H4 (cell line): ENCODE measurements at regions not wholly inside any gene's neighbourhood (a gene's known extent, or its start where the extent isn't known, plus 50 kb on each side); places are given as distances from the start of the nearest gene placed in this dataset.

Experiments used
- DNase-seq: peaks from one replicate; pipeline ENCODE4 v3.0.0-alpha.2; 2015; ENCODE audit warnings: low spot score

DNA sequence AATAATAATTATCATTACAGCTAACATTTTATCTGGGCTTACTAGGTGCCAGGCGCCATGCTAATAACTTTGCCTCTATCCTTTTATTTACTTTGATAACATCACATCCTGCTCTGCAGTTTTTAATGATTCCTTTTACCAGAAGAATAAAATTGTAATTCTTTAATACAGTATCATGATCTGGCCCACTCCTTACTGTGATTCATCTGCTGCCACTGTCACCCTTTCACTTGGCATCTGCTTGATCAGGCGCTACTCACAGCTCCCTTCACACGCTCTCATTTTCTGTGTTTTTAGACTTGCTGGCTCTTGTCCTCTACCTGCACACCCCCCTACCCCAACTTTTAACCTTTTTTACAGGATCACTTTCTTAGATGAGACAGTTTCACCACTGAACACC, 167.5 kb downstream of the NTMT2 start:
- DNase-seq = no peak

DNA sequence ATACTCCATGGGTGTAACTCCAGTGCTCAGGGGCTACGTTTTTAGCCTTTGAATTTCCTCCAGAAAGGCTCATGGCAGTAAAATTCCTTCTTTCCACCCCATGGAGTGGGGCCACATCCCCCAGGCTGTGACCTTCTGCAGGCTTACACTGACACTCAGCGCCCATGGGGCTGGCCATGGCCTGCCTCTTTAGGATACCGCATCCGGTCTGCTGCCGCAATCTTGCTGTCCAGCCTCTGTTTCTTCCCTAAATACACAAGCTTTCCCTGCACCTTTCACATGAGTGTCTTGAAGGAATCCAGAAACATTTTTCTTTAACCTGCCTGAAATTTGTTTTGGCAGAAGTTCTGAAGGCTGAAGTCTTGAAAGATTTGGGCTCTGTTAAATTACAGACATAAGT, 170.5 kb downstream of the NTMT2 start:
- no peak for DNase-seq

GRCh38 chr1:170318141-170318540, 172.4 kb downstream of the NTMT2 start:
- no peak for DNase-seq

GRCh38 chr1:170318736-170319135, 173.0 kb downstream of the NTMT2 start:
- DNase-seq = no peak

DNA sequence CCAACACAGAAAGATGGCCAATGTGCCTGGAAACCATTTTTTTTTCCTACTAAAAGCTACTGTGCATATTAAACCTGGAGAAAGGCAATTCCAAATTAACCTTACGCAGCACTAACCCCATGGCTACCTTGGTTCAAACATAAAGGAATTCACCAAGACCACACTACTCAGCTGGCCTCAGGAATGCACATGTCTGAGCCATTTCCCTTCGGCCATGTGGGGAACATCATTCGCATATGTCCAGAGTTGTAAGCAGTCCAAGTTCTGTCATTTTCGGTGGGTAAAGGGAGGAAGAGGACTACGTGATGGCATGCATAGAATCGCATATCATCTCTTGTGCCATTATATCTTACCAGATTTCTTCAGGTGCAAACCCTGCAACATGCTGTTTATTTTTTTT, 175.4 kb downstream of the NTMT2 start:
- no peak for DNase-seq

- DNase-seq = no peak
Measured at GRCh38 chr1:170326186-170326585, 180.4 kb downstream of the NTMT2 start.

GRCh38 chr1:170332801-170333200, 187.0 kb downstream of the NTMT2 start:
- DNase-seq = no peak

GRCh38 chr1:170337413-170337994, 191.7 kb downstream of the NTMT2 start:
- no peak for DNase-seq

DNA sequence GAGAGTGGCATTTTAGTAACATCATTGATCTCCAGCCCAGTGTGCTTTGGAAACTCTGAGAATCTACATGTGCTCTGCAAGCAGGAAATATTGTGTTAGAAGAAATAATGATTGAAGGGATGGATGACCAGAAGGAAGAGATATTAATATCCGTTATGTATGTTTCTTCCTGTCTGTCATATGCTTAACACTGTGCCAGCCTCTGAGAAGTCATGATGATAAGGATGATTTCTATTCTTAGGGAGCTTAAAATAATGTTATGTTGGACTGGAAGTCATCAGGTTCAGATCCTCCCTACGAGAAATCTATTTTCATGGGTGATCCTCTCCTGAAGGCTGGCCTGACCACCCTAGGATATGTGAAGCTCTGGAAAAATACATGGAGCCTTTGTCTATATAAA, 192.4 kb upstream of the GORAB start:
- DNase-seq = no peak

DNA sequence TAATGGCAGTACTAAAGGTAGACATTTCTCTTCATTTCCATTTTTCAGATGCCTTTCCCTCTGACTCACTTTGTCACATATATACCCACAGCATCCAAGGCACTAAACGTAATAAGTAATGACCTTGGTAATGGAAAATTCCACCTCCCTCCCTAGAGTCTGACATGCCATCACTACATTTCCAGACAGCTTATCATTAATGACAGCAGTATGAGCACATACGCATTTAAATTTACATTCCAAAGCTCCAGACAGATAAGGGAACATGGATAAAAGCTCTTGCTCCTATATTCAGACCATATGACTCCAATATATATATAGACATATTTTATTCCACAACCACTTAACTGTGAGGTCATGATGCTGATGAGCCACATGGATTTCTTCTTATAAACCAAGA, 191.7 kb upstream of the GORAB start:
- DNase-seq = no peak

DNA sequence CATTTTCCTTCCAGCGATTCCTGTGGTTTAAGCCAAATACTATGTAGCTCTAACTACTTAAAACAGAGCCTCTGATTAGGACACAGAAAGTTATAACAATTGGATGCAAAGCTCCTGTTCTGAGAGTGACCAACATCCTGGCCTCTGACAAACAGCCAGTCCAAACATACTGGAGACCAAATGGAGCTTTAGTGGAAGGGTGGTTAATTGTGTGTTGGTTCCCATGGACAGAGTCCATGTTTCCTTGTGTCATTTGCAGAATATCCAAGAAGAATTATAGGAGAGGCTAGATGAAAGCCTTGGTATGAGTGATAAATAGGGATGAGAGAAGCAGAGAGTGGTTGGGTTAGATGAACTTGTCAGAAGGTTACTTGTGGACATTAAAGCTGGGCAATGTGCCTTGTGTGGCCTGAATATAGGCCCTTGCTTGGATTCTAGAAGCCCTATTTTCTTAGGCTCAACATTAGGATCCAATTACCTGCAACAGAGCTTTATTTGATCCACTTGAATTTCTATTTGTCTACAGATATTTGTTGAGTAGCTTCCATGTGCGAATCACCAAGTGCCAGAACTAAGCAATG, 180.5 kb upstream of the GORAB start:
- DNase-seq = no peak

DNA sequence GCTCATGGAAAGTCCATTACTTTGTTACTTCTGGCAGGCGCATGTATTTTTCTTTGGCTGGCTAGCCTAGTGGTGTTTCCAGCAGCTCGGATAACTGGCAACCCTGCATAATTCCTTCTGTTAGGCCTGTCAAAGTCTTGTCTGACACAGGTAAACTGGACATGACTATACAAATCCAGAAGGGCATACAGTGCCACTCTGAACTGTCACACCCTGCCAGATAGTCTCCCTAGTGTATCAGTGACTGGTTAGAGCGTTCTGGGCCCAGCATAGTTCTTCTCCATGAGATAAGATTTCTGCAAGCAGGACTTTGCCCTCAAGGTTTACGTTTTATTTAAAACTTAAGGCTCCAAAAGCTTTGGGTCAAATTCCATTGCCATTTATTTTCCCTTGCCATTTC, 177.7 kb upstream of the GORAB start:
- DNase-seq = no peak

GRCh38 chr1:170354690-170355089, 177.3 kb upstream of the GORAB start:
- DNase-seq = no peak

DNA sequence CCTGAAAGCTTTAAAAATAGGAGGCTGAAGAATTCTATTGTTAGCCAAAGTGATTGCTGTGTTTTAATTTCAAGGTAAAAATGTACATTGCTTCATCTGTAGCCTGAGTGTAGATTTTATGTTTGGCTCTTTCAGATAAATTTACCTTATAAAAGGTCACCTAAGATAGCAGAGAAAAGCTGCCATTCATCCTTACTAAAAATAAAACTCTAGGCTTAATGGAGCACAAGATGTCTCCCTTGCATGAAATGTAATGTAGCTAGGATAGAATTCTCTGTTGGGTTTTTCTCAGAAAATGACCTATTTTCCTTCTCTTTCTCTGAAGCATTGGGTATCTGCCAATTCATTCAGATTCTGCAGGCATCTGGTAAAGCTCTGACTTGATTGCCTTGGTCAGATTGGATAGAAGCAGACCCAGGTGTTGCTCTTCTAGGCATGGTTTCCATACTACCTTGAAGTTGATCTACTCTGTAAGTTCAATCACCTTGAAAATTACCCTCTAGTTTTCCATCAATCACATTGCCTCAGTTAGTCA, 176.6 kb upstream of the GORAB start:
- DNase-seq = no peak

GRCh38 chr1:170356585-170356984, 175.4 kb upstream of the GORAB start:
- DNase-seq = no peak

DNA sequence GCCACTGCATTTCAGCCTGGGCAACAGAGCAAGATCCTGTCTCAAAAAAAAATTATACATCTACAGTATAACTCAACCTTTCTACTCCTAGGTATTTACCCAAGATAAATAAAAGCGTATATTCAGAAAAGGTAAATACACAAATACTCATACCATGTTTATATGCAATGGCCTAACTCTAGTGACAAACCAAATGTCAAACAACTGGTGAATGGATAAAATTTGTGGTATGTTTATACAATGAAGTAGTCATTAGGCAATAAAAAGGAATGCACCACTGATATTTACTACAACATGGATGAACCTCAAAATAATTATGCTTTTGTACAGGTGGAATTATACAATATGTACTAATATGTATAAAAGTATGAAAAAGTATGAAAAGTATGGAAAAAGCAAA, 174.2 kb upstream of the GORAB start:
- no peak for DNase-seq

DNA sequence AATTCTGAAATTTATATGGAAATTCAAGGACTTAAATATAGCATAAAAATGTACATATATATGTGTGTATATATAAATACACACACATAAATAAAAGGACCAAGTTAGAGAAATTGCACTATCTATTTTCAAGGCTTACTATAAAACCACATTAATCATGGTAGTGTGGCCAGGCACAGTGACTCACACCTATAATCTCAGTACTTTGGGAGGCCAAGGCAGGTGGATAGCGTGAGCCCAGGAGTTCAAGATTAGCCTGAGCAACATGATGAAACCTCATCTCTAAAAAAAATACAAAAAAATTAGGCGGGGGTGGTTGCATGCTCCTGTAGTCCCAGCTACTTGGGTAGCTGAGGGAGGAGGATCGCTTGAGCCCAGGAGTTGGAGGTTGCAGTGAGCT, 171.4 kb upstream of the GORAB start:
- no peak for DNase-seq

DNA sequence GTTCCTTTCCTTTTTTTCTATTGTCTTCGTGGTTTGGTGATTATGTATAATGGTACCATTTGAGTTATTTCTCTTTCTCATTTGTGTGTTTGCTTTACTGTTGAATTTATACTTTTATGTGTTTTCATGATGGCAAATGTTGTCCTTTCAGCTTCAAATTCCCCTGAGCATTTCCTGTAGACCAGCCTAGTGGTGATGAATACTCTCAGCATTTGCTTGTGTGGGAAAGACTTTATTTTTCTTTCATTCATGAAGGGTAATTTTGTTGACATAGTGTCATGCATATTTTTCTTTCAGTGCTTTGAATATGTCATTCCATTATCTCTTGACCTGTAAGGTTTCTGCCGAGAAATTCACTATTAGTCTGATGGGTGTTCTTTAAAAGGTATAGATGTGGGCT, 166.6 kb upstream of the GORAB start:
- DNase-seq = no peak

GRCh38 chr1:170366980-170367379, 165.0 kb upstream of the GORAB start:
- DNase-seq = no peak

DNA sequence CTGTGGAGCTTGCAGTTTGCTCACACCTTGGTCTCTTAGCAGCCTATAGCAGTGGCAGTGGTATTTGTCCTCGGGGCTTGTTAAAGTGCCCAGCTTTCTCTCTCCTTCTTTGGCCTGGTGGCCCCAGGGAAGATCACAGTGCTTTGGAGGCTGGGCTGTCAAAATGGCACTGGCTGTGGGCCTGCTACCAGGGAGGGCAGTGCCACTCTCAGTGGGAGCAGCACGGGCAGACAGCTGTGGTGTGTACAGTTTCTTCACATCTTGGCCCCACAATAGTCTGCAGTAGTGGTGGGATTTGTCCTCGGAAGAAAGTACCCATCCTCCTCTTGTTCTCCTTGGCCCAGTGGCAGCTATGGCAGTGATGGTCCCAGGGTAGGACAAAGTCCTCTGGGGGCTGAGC, 164.4 kb upstream of the GORAB start:
- no peak for DNase-seq

DNA sequence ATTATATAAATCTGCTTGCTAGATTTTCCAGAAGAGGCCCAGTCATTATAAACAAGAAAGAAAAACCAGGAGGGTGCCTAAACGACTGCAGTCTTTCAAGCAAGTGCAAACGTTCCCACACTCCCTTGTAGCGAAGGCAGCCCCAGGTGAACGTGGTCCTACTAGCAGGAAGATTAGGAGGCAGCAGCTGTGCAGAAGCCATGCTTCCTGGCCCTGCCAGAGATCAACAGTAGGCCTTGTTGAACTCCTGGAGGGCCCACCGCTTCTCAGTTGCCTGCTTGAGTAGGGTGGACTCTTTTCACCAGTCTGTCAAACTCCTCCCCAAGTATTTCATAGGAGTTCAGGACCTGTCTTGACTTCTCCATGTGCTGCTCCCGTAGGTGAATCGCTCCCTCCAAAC, 163.0 kb upstream of the GORAB start:
- no peak for DNase-seq

DNA sequence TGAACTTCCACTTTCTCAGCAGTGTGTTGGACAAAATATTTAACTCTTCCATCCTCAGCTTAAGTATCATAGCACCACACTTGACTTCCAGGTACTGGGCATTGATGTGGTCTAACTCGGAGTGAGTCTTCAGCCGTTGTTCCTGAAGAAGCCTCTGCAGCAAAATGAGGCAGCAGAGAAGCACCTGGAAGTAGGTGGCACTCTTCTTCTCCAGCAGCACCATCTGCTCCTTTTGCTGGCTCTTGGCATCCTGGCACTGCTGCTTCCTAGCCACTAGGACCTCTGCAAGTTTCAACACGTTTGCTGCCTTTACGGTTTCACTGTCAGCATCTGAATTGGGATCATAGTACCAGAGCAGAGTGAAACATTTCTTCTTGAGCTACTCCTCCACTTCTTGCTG, 162.5 kb upstream of the GORAB start:
- no peak for DNase-seq

DNA sequence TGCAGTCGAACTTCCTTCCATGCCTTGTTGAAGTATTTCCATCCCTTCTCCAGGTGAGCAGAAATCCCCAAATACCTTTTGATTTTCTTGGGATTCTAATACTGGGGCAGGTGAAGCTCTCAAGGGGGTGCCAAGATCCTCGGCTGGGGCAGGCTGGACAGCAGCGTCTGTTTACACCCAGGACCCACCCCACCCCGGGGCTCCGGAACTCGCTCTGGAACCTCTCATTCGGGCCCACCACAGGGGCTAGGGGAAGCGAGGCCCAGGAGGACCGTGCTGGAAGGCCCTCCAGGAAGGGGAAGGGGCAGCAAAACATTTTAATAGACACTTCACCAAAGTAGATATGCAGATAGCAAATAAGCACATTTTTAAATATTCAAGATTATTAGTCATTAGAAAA, 161.9 kb upstream of the GORAB start:
- DNase-seq = no peak

- DNase-seq = no peak
Measured at GRCh38 chr1:170375082-170375723, 156.8 kb upstream of the GORAB start.
